Prostate gland (tissue), 2 donors: ENCODE measurements at regions not wholly inside any gene's neighbourhood (a gene's known extent, or its start where the extent isn't known, plus 50 kb on each side); places are given as distances from the start of the nearest gene placed in this dataset.

Experiments used
- DNase-seq: peaks from one replicate; pipeline ENCODE4 v3.0.0-alpha.2; 2019; ENCODE audit warnings: low spot score
- H3K27ac ChIP-seq, 2 donors: fragments of 200-600 bp; sonication (generic); 2 replicates each; pipeline ENCODE4 v1.5.1; 2017 to 2019
- H3K27me3 ChIP-seq: fragments of 200-600 bp; sonication (generic); replicated peaks from 2 replicates; pipeline ENCODE4 v1.5.1; 2019; ENCODE audit not compliant: insufficient read depth
- H3K36me3 ChIP-seq, 2 donors: fragments of 200-600 bp; sonication (generic); 1 replicate in 1 of 2; 2 replicates in 1 of 2; pipeline versions ENCODE4 v1.5.1 to v1.8.1; 2017 to 2019
- H3K4me1 ChIP-seq: fragments of 200-600 bp; sonication (generic); replicated peaks from 2 replicates; pipeline ENCODE4 v1.5.1; 2019
- H3K4me3 ChIP-seq, 2 donors: fragments of 200-600 bp; sonication (generic); 2 replicates each; pipeline ENCODE4 v1.5.1; 2017 to 2019
- H3K9me3 ChIP-seq: fragments of 200-600 bp; sonication (generic); 2 replicates; pipeline ENCODE4 v1.5.1; 2017
- CTCF ChIP-seq, 4 experiments: fragments of 200-600 bp in 2 of 4; fragments of 450-650 bp in 2 of 4; sonication (generic) in 2 of 4; IDR thresholded peaks; 1 replicate in 3 of 4; 2 replicates in 1 of 4; pipeline ENCODE4 v1.5.1; 2016 to 2019; ENCODE audit warnings: antibody characterized with exemption in 4 of 4, mild to moderate bottlenecking in 2 of 4, moderate library complexity in 2 of 4
- POLR2A ChIP-seq: fragments of 450-650 bp; IDR thresholded peaks from one replicate; pipeline ENCODE4 v1.6.1; 2016; ENCODE audit warnings: antibody characterized with exemption, mild to moderate bottlenecking
- POLR2AphosphoS5 ChIP-seq: sonication (generic); formaldehyde crosslinking; IDR thresholded peaks from one replicate; pipeline ENCODE4 v1.6.1; 2017; ENCODE audit warnings: antibody characterized with exemption
- WGBS: methylation state at CpG from one replicate; pipeline ENCODE4 v1.1.5; 2018; 5-methylcytosine and 5-hydroxymethylcytosine counted together
- intact Hi-C: fragments of 100-400 bp; cut with DNase I; formaldehyde crosslinking; loops from one replicate; pipeline ENCODE4 v1.14.2; 2022

- 48% methylated on average over 3 of the region's 3 CpGs for WGBS
- TF ChIP-seq CTCF (IDR thresholded peaks at IDR 0.05) (no peak), POLR2A (no peak), POLR2AphosphoS5 (no peak)
- Histone ChIP-seq H3K27me3 (no peaks in the 10 kb centered on the region), H3K27ac (no peak overlapping the region), H3K36me3 (no peaks in the 10 kb centered on the region), H3K9me3 (no peaks in the 10 kb centered on the region), H3K4me3 (no peak overlapping the region), H3K4me1 (no peaks in the 10 kb centered on the region)
- DNase-seq = no peak
- intact Hi-C loops = no loop called here
Measured at GRCh38 chr2:145845923-145846322, 1326.0 kb upstream of the ZEB2 start.

- 60% methylated on average over 2 of the region's 2 CpGs for WGBS
- no peak for DNase-seq
- no peak overlapping the region for H3K27ac ChIP-seq
Measured at GRCh38 chr2:145845207-145845894, 1325.4 kb upstream of the ZEB2 start.

GRCh38 chr2:145841973-145842372, 1322.1 kb upstream of the ZEB2 start:
- 75% methylated on average over 3 of the region's 3 CpGs for WGBS
- no peaks in the 10 kb centered on the region for H3K4me1 ChIP-seq
- DNase-seq = no peak
- H3K9me3 ChIP-seq = no peaks in the 10 kb centered on the region
- H3K27me3 ChIP-seq = no peaks in the 10 kb centered on the region
- H3K27ac ChIP-seq = no peak overlapping the region
- no peaks in the 10 kb centered on the region for H3K36me3 ChIP-seq
- H3K4me3 ChIP-seq = no peak overlapping the region
- TF ChIP-seq POLR2A (no peak), CTCF (IDR thresholded peaks at IDR 0.05) (no peak), POLR2AphosphoS5 (no peak)
- intact Hi-C loops = no loop called here

More at GRCh38 chr2:145845207-145845894, 1325.4 kb upstream of the ZEB2 start:
- Histone ChIP-seq H3K4me1 (no peaks in the 10 kb centered on the region), H3K27me3 (no peaks in the 10 kb centered on the region), H3K4me3 (no peak overlapping the region), H3K9me3 (no peaks in the 10 kb centered on the region), H3K36me3 (no peaks in the 10 kb centered on the region)
- intact Hi-C loops = no loop called here
- TF ChIP-seq CTCF (IDR thresholded peaks at IDR 0.05) = no peak
- no peak for TF ChIP-seq POLR2A
- no peak for TF ChIP-seq POLR2AphosphoS5

GRCh38 chr2:145836986-145837385, 1317.1 kb upstream of the ZEB2 start:
- intact Hi-C loops = no loop called here
- Histone ChIP-seq H3K36me3 (no peaks in the 10 kb centered on the region), H3K27ac (no peak overlapping the region), H3K9me3 (no peaks in the 10 kb centered on the region), H3K27me3 (no peaks in the 10 kb centered on the region), H3K4me1 (no peaks in the 10 kb centered on the region), H3K4me3 (no peak overlapping the region)
- no peak for DNase-seq
- WGBS = 48% methylated on average over 3 of the region's 3 CpGs
- TF ChIP-seq POLR2AphosphoS5 (no peak), POLR2A (no peak), CTCF (IDR thresholded peaks at IDR 0.05) (no peak)

- Histone ChIP-seq H3K27ac (no peak overlapping the region), H3K9me3 (no peaks in the 10 kb centered on the region), H3K4me3 (no peak overlapping the region), H3K27me3 (no peaks in the 10 kb centered on the region), H3K4me1 (no peaks in the 10 kb centered on the region), H3K36me3 (no peaks in the 10 kb centered on the region)
- DNase-seq = no peak
- intact Hi-C loops = no loop called here
- 79% methylated on average over 1 of the region's 1 CpG for WGBS
- TF ChIP-seq POLR2AphosphoS5 (no peak), CTCF (IDR thresholded peaks at IDR 0.05) (no peak), POLR2A (no peak)
Measured at GRCh38 chr2:145835665-145836064, 1315.7 kb upstream of the ZEB2 start.
